ENCODE measurements at regions not wholly inside any gene's neighbourhood (a gene's known extent, or its start where the extent isn't known, plus 50 kb on each side); places are given as distances from the start of the nearest gene placed in this dataset.

- TF ChIP-seq CHD7 (IDR thresholded peaks at IDR 0.05; ENCODE audit: insufficient replicate concordance, low read length) (no peak), RNF2 (IDR thresholded peaks at IDR 0.05; ENCODE audit: borderline replicate concordance, low read depth, low read length, missing control alignments, poor library complexity, severe bottlenecking) (no peak), FOSL1 (IDR thresholded peaks at IDR 0.05; ENCODE audit: insufficient read depth, low read depth, low read length) (no peak), KDM4A (IDR thresholded peaks at IDR 0.05; ENCODE audit: low read depth, low read length, severe bottlenecking) (no peak)
Measured at GRCh38 chr6:92496527-92496926, 922.8 kb downstream of the EPHA7 start (continued).

Data from H1 (cell line).